GM13976 (cell line): ENCODE measurements at regions not wholly inside any gene's neighbourhood (a gene's known extent, or its start where the extent isn't known, plus 50 kb on each side); places are given as distances from the start of the nearest gene placed in this dataset.

Experiments
- DNase-seq: peaks from one replicate; pipeline ENCODE4 v3.0.0; 2012; ENCODE audit warnings: low spot score
- in situ Hi-C: fragments of 300-500 bp; cut with MboI; formaldehyde crosslinking; loops from one replicate; pipeline ENCODE4 v1.12.0; 2022; ENCODE audit warnings: low sequenced_read_pairs, mixed read lengths, inconsistent platforms; ENCODE audit not compliant: unreplicated experiment
- TF ChIP-seq, protein P1 (sequence below): IDR thresholded peaks from 2 replicates; pipeline ENCODE4 v1.5.1; 2012; ENCODE audit warnings: borderline replicate concordance, mild to moderate bottlenecking; ENCODE audit not compliant: insufficient read depth; ENCODE audit errors: extremely low read depth, missing control alignments, control extremely low read depth

DNA sequence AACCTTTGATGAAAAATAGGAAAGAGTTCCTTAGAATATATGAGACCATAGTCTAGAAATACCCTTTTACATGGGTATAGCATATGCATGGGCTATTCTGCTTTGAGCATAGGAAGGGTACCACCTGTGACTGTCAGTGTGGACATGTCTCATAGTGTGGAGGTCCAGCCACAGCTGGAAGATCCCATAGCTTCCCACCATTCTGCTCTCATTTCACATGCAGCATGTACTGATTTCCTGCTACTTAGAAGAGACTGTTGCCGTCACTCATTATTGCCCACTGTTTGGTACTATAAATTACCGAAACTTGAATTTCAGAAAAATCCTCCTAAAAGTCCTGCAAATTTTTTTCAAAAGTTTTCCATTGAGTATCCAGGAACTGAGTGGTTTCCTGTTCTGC lies 477.8 kb upstream of the DAB2 start:
- DNase-seq = no peak
- in situ Hi-C loops = no loop called here
- TF ChIP-seq, protein P1, sequence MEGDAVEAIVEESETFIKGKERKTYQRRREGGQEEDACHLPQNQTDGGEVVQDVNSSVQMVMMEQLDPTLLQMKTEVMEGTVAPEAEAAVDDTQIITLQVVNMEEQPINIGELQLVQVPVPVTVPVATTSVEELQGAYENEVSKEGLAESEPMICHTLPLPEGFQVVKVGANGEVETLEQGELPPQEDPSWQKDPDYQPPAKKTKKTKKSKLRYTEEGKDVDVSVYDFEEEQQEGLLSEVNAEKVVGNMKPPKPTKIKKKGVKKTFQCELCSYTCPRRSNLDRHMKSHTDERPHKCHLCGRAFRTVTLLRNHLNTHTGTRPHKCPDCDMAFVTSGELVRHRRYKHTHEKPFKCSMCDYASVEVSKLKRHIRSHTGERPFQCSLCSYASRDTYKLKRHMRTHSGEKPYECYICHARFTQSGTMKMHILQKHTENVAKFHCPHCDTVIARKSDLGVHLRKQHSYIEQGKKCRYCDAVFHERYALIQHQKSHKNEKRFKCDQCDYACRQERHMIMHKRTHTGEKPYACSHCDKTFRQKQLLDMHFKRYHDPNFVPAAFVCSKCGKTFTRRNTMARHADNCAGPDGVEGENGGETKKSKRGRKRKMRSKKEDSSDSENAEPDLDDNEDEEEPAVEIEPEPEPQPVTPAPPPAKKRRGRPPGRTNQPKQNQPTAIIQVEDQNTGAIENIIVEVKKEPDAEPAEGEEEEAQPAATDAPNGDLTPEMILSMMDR = no peak

DNA sequence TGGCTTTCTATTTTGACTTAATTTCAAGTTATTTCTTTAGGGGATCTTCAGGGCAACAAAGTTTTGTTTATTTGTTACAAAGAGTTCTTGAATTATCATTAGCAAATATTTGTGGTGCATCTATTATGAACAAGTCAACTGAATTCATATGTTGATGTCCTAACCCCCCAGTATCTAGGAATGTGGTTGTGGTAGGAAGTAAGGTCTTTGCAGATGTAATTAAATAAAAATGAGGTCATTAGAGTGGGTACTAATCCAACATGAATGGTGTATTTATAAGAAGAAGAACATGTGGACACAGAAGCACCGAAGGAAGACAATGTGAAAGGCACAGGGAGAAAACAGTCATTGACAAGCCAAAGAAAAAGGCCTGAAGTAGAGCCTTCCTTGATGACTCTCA lies 474.0 kb upstream of the DAB2 start:
- in situ Hi-C loops = no loop called here
- TF ChIP-seq, protein P1 = no peak
- DNase-seq = no peak

DNA sequence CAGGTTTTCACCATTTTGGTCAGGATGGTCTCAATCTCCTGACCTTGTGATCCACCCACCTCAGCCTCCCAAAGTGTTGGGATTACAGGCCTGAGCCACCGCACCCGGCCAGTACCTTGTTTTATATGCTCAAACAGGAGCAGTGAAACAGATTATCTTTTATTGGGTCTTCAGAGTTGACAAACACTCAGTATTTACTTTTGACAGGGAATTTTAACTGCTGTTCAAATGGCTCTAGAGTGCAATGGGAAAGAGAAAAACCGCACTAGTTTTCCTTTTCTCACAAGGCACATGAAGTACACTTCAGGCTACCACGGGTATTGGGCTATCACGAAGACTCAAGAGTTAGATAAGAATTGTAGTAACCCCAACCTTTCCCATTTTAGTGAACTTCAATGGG lies 471.9 kb upstream of the DAB2 start:
- DNase-seq = no peak
- in situ Hi-C loops = no loop called here
- TF ChIP-seq, protein P1 = no peak

DNA sequence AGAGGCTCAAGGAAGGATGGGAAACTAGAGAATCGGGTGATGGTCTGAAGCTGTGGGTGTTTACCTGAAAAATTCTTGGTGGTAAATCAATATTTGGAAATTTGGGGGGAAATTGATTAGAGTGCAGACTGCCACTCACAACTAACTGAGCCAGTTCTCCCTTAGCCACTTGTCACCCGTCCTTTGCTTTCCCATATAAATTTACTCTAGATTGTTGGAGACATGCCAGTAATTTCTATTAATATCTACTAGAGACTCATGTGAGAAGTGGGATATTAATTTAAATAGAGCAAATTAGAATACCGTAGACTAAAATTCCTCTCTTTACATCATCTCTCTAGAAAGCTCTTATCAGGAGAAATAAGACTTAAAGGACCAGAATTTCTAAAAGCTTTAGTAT lies 471.3 kb upstream of the DAB2 start:
- TF ChIP-seq, protein P1 = no peak
- DNase-seq = no peak
- in situ Hi-C loops = no loop called here

DNA sequence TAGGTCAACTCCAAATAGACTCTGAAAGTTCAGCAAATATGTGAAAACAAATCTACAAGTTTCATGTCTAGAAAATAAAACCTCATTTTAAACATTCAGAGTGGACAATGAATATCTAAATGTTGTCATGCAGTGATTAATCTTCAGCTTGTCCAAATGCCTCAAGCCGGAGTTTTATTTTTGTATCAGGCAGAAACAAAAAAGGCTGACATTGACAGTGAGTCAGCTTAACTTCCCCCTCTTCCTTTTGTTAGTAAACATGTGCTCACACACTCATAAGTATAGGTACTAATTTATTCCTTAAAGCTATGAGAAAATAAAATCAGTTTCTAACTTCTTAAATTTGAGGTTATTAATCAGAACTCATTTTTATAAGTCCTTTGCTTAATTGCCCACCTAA lies 467.9 kb upstream of the DAB2 start:
- TF ChIP-seq, protein P1 = no peak
- DNase-seq = no peak
- in situ Hi-C loops = no loop called here

DNA sequence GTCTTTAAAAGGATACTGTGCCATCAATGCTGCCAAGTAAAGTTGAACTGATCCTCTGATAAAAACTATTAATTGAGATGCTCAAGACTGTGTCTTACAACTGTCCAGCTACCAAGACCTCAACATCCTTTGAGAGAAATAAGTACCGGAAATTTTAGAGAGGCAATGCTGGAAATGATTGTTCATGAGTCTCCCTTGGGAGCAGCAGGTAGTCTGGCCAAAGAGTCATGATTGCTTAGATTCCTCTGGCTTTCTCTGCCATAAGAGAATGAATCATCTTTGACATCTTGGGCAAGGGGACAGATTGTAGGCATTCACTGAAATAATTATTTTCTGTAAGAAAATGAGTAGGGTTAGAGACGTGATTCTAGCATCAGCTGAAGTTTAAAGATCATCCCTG lies 466.6 kb upstream of the DAB2 start:
- TF ChIP-seq, protein P1 = no peak
- in situ Hi-C loops = no loop called here
- DNase-seq = no peak

DNA sequence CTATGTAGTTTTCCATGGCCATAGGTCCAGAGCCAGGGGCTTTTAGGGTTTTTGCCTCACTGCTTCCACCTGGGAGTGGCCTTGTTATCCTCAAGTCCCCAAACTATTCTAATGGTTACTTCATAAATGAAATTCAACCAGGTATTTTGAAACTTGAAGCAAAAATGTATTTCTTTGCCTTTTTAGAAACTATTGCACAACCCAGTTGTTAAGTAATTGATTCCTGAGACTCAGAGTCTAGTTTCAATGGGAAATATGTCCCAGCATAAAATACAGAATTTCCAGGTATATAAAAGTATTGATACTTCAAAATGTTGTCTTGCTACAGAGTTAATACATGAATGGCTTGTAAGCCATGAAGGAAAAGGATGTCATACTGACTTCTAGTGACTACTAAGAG lies 456.2 kb upstream of the DAB2 start:
- TF ChIP-seq, protein P1 = no peak
- in situ Hi-C loops = no loop called here

More for the DNA sequence above, 456.2 kb upstream of the DAB2 start:
- no peak for DNase-seq
